Right lobe of liver (tissue), 6 donors: ENCODE measurements at regions not wholly inside any gene's neighbourhood (a gene's known extent, or its start where the extent isn't known, plus 50 kb on each side); places are given as distances from the start of the nearest gene placed in this dataset.

ENCODE experiments used
- ATAC-seq, 4 donors: fragments of 200-7000 bp; cut with Tn5 transposase; one replicate each; pipeline ENCODE4 v1.9.1; 2020; ENCODE audit warnings: mild to moderate bottlenecking in 4 of 4, moderate library complexity in 4 of 4
- DNase-seq, 3 donors: peaks; one replicate each; pipeline ENCODE4 v3.0.0-alpha.2; 2020
- H3K27ac ChIP-seq, 3 donors: fragments of 200-600 bp; one replicate each; pipeline ENCODE4 v1.8.0; 2022
- H3K27me3 ChIP-seq, 2 donors: fragments of 200-600 bp; one replicate each; pipeline ENCODE4 v1.8.0; 2022
- H3K36me3 ChIP-seq, 4 donors: fragments of 200-600 bp; sonication (generic) in 1 of 4; one replicate each; pipeline versions ENCODE4 v1.5.1 to v1.8.0; 2017 to 2022; ENCODE audit warnings: control low read depth in 1 of 4
- H3K4me1 ChIP-seq, 4 donors: fragments of 200-600 bp; sonication (generic) in 1 of 4; one replicate each; pipeline versions ENCODE4 v1.5.1 to v1.8.0; 2017 to 2022; ENCODE audit warnings: control low read depth in 1 of 4
- H3K4me3 ChIP-seq, 3 donors: fragments of 200-600 bp; one replicate each; pipeline ENCODE4 v1.8.0; 2022
- H3K9me3 ChIP-seq, 4 donors: fragments of 200-600 bp; sonication (generic) in 1 of 4; one replicate each; pipeline versions ENCODE4 v1.5.1 to v1.8.0; 2017 to 2022; ENCODE audit warnings: control low read depth in 1 of 4
- CTCF ChIP-seq, 4 donors: fragments of 200-600 bp in 3 of 4; fragments of 450-650 bp in 1 of 4; IDR thresholded peaks; one replicate each; pipeline versions ENCODE4 v1.5.1 to v1.8.0; 2016 to 2022; ENCODE audit warnings: antibody characterized with exemption in 4 of 4, mild to moderate bottlenecking in 2 of 4
- POLR2A ChIP-seq: fragments of 450-650 bp; IDR thresholded peaks from one replicate; pipeline ENCODE4 v1.6.1; 2017; ENCODE audit warnings: antibody characterized with exemption, mild to moderate bottlenecking
- WGBS: methylation state at CpG from one replicate; pipeline ENCODE4 v1.1.6; 2018; ENCODE audit warnings: low coverage, low lambda C conversion rate; ENCODE audit not compliant: insufficient coverage; ENCODE audit errors: missing lambda C conversion rate; 5-methylcytosine and 5-hydroxymethylcytosine counted together
- intact Hi-C, 2 donors: fragments of 100-400 bp; cut with DNase I; formaldehyde crosslinking; loops; one replicate each; pipeline versions ENCODE4 v1.11.2 to v1.14.1; 2022
- donor health status: DM: no; HTN: yes; CAD: no.
- donor health status: DM: no; HTN: no; CAD: no.
- donor health status: DM: no; HTN: no; CAD: no.
- donor health status: DM: no; HTN: yes; CAD: no.
- donor health status: DM: no; HTN: yes; CAD: no.

DNA sequence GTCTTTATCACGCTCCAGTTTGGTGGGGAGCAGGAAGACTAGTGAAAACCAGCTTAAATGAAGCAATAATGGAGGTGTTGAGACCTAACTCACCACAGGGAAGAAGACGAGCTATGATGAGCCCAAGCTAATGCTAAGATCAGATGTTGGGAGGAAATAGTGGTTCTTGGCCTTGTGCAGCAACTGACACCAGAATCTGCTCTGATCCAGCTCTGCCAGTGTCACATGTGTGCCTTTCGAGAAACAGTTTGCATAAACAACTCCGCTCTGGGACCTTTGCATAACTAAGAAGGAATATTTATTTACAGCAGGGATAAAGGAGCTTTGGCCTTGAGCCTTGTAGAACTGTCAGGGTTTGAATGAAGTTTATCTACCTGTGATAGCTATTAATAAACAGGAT lies 369.4 kb upstream of the CCDC196 start:
- intact Hi-C loops: no loop called here
- no peak overlapping the region for H3K27ac ChIP-seq
- DNase-seq (no peak), ATAC-seq (no peak)
- H3K4me1 ChIP-seq: no peaks in the 10 kb centered on the region
- no peaks in the 10 kb centered on the region for H3K27me3 ChIP-seq
- WGBS: 62% methylated on average over 3 of the region's 4 CpGs
- H3K4me3 ChIP-seq: no peak overlapping the region
- no peaks in the 10 kb centered on the region for H3K9me3 ChIP-seq
- H3K36me3 ChIP-seq: no peaks in the 10 kb centered on the region
- no peak for TF ChIP-seq POLR2A
- TF ChIP-seq CTCF (IDR thresholded peaks at IDR 0.05): no peak

GRCh38 chr14:66117600-66117999 lies 368.6 kb upstream of the CCDC196 start:
- Histone ChIP-seq H3K27me3 (no peaks in the 10 kb centered on the region), H3K4me1 (no peaks in the 10 kb centered on the region), H3K36me3 (no peaks in the 10 kb centered on the region), H3K9me3 (no peaks in the 10 kb centered on the region), H3K4me3 (no peak overlapping the region), H3K27ac (no peak overlapping the region)
- 83% methylated on average over 3 of the region's 3 CpGs for WGBS
- TF ChIP-seq POLR2A (no peak), CTCF (IDR thresholded peaks at IDR 0.05) (no peak)
- no peak for DNase-seq
- intact Hi-C loops: no loop called here
- ATAC-seq: no peak

DNA sequence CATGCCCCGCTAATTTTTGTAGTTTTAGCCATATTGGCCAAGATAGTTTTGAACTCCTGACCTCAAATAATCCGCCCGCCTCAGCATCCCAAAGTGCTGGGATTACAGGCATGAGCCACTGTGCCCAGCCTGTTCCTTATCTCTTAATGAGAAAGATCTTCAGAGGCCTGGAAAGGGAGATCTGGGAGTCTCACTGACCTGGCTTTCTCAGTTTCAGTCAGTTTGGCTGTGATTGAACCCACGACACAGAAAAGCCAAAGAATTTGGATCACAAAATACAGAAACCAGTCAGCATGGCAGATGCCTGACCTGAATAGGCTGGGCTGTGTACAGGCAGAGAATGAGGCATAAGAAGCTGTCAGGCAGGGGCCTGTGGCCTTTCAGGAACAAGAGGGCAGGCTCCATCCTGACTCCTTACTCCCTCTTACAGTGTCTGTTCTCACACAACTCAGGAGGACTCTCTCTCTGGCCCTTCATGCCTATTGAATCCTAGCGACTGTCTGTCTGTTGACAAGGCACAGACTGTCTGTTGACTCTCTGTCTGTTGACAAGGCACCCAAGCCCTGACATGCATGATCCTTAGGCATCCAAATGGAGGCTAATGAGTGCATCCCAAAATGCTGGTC lies 366.5 kb upstream of the CCDC196 start:
- H3K36me3 ChIP-seq: no peaks in the 10 kb centered on the region
- WGBS: 60% methylated on average over 5 of the region's 5 CpGs
- no peak overlapping the region for H3K27ac ChIP-seq
- no peaks in the 10 kb centered on the region for H3K9me3 ChIP-seq
- TF ChIP-seq CTCF (IDR thresholded peaks at IDR 0.05) (no peak), POLR2A (no peak)
- no peaks in the 10 kb centered on the region for H3K27me3 ChIP-seq
- H3K4me1 ChIP-seq: no peaks in the 10 kb centered on the region
- ATAC-seq: no peak
- DNase-seq: no peak
- intact Hi-C loops: no loop called here
- no peak overlapping the region for H3K4me3 ChIP-seq

DNA sequence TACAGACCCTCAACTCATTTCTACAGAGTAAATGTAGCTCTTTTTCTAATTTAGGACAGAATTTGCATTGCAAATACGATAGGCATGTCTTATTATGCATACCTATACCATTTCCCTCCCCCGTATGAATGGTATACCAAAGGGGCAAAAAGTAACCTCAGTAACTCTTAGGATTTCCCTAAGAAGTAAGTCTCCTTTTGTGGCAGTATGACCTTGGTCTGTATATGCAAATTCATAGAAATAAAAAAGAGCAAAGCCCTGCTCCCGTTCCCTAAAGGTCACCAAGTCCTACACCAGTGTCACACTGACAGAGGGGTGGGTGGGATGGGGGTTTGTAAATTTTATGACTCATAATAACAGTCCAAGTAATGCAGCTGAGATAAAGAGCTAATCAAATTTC lies 365.8 kb upstream of the CCDC196 start:
- TF ChIP-seq POLR2A (no peak), CTCF (IDR thresholded peaks at IDR 0.05) (no peak)
- no peak overlapping the region for H3K4me3 ChIP-seq
- H3K27me3 ChIP-seq: no peaks in the 10 kb centered on the region
- no peak overlapping the region for H3K27ac ChIP-seq
- intact Hi-C loops: no loop called here
- 26% methylated on average over 3 of the region's 3 CpGs for WGBS
- no peak for DNase-seq
- ATAC-seq: no peak
- H3K36me3 ChIP-seq: no peaks in the 10 kb centered on the region
- H3K9me3 ChIP-seq: no peaks in the 10 kb centered on the region
- H3K4me1 ChIP-seq: no peaks in the 10 kb centered on the region

- no peak overlapping the region for H3K27ac ChIP-seq
- ATAC-seq (no peak), DNase-seq (no peak)
- WGBS: 57% methylated on average over 2 of the region's 3 CpGs
- no peaks in the 10 kb centered on the region for H3K27me3 ChIP-seq
- no peak for TF ChIP-seq POLR2A
- intact Hi-C loops: no loop called here
- H3K4me3 ChIP-seq: no peak overlapping the region
- no peaks in the 10 kb centered on the region for H3K36me3 ChIP-seq
- H3K9me3 ChIP-seq: no peaks in the 10 kb centered on the region
- no peaks in the 10 kb centered on the region for H3K4me1 ChIP-seq
Observed at GRCh38 chr14:66121859-66122258, 364.3 kb upstream of the CCDC196 start.
